ENCODE measurements at regions not wholly inside any gene's neighbourhood (a gene's known extent, or its start where the extent isn't known, plus 50 kb on each side); places are given as distances from the start of the nearest gene placed in this dataset.

- Histone ChIP-seq H3K27ac (peak overlapping the region; percentile 100; the same call in 1 of the 2 replicates), H3K9me3 (ENCODE audit: insufficient read depth, low read depth) (no peaks in the 10 kb centered on the region), H3K4me3 (no peak overlapping the region), H4K20me1 (ENCODE audit: insufficient read depth) (no peaks in the 10 kb centered on the region), H3K4me1 (replicated peaks; ENCODE audit: insufficient read depth) (peaks cover 62% of the 10 kb centered on the region), H3K4me2 (no peak overlapping the region), H3K79me2 (ENCODE audit: low read depth) (0 out of 2 replicates have a peak, but pooled peaks cover 4% of the 10 kb centered on the region), H2AFZ (no peak overlapping the region), H3K27me3 (ENCODE audit: insufficient read depth, low read depth) (no peaks in the 10 kb centered on the region), H3K36me3 (ENCODE audit: low read depth) (no peaks in the 10 kb centered on the region), H3K9me2 (ENCODE audit: insufficient read depth) (no peaks in the 10 kb centered on the region), H3F3A (ENCODE audit: insufficient read depth, low read depth) (peaks cover 38% of the 10 kb centered on the region)
- ChIA-PET CTCF (no interaction called here), POLR2A (ENCODE audit: unreplicated experiment) (no interaction called here)
- TF ChIP-seq EZH2 (IDR thresholded peaks at IDR 0.05; ENCODE audit: low read depth) (no peak), CTCF (conservative IDR thresholded peaks at IDR 0.05) (no peak)
- intact Hi-C loops (cut with micrococcal nuclease; ENCODE audit: unreplicated experiment): loop anchor here (5.0 kb wide), 4 partner anchors 43 to 172 kb away; no protein-coding TSS in a partner anchor
- no TSS peak for BruUV-seq (replicated peaks)
- no peak for DNase-seq
Observed at GRCh38 chr1:8139941-8140340, 113.8 kb upstream of the ERRFI1 start.

GRCh38 chr1:8139383-8139782, 113.3 kb upstream of the ERRFI1 start:
- TF ChIP-seq EZH2 (IDR thresholded peaks at IDR 0.05; ENCODE audit: low read depth) (no peak), CTCF (conservative IDR thresholded peaks at IDR 0.05) (no peak)
- Histone ChIP-seq H3K27me3 (ENCODE audit: insufficient read depth, low read depth) (no peaks in the 10 kb centered on the region), H3K9me2 (ENCODE audit: insufficient read depth) (no peaks in the 10 kb centered on the region), H3F3A (ENCODE audit: insufficient read depth, low read depth) (peaks cover 38% of the 10 kb centered on the region), H3K4me3 (no peak overlapping the region), H3K9me3 (ENCODE audit: insufficient read depth, low read depth) (no peaks in the 10 kb centered on the region), H3K27ac (peak overlapping the region; percentile 100), H3K36me3 (ENCODE audit: low read depth) (no peaks in the 10 kb centered on the region), H4K20me1 (ENCODE audit: insufficient read depth) (no peaks in the 10 kb centered on the region), H2AFZ (no peak overlapping the region), H3K4me1 (replicated peaks; ENCODE audit: insufficient read depth) (peaks cover 68% of the 10 kb centered on the region), H3K4me2 (peak overlapping the region; percentile 88; the same call in 1 of the 2 replicates), H3K79me2 (ENCODE audit: low read depth) (0 out of 2 replicates have a peak, but pooled peaks cover 4% of the 10 kb centered on the region)
- BruUV-seq (replicated peaks): no TSS peak
- intact Hi-C loops (cut with micrococcal nuclease; ENCODE audit: unreplicated experiment): loop anchor here (5.0 kb wide), 4 partner anchors 42 to 173 kb away; no protein-coding TSS in a partner anchor
- ChIA-PET CTCF (no interaction called here), POLR2A (ENCODE audit: unreplicated experiment) (no interaction called here)
- DNase-seq: no peak

GRCh38 chr1:8138673-8139072, 112.6 kb upstream of the ERRFI1 start:
- Histone ChIP-seq H3K27ac (peak overlapping the region; percentile 100), H3K9me3 (ENCODE audit: insufficient read depth, low read depth) (no peaks in the 10 kb centered on the region), H3K4me1 (replicated peaks; ENCODE audit: insufficient read depth) (peaks cover 75% of the 10 kb centered on the region), H3K4me2 (peak overlapping the region; percentile 88), H3K9me2 (ENCODE audit: insufficient read depth) (no peaks in the 10 kb centered on the region), H3F3A (ENCODE audit: insufficient read depth, low read depth) (peaks cover 43% of the 10 kb centered on the region), H3K36me3 (ENCODE audit: low read depth) (no peaks in the 10 kb centered on the region), H3K79me2 (ENCODE audit: low read depth) (0 out of 2 replicates have a peak, but pooled peaks cover 4% of the 10 kb centered on the region), H3K27me3 (ENCODE audit: insufficient read depth, low read depth) (no peaks in the 10 kb centered on the region), H4K20me1 (ENCODE audit: insufficient read depth) (no peaks in the 10 kb centered on the region), H2AFZ (no peak overlapping the region), H3K4me3 (peak overlapping the region; percentile 54; the same call in 1 of the 2 replicates)
- intact Hi-C loops (cut with micrococcal nuclease; ENCODE audit: unreplicated experiment): loop anchor here (5.0 kb wide), 4 partner anchors 41 to 174 kb away; no protein-coding TSS in a partner anchor
- no peak for DNase-seq
- no TSS peak for BruUV-seq (replicated peaks)
- CTCF ChIA-PET: interaction anchor here (0.5 kb wide), 1 partner anchor 100 kb away, joined by 4 read pairs; no protein-coding TSS in a partner anchor
- TF ChIP-seq CTCF (conservative IDR thresholded peaks at IDR 0.05): no peak
- TF ChIP-seq EZH2 (IDR thresholded peaks at IDR 0.05; ENCODE audit: low read depth): no peak
- POLR2A ChIA-PET (ENCODE audit: unreplicated experiment): interaction anchor here (0.6 kb wide), 1 partner anchor 212 kb away, joined by 6 read pairs; no protein-coding TSS in a partner anchor

Measured in PC-9 (cell line).